Calu3 (cell line): ENCODE measurements at regions not wholly inside any gene's neighbourhood (a gene's known extent, or its start where the extent isn't known, plus 50 kb on each side); places are given as distances from the start of the nearest gene placed in this dataset.

Source experiments
- BruUV-seq: library from RNA; stranded (reverse); fragments of 400-500 nt; replicated peaks from 2 replicates; lab custom pipeline; 2021; lab: Mats Ljungman, UMichigan
- CTCF ChIA-PET: fragments of 300-600 bp; sonication (Branson Sonifier 250); formaldehyde crosslinking; loops from one replicate; lab custom pipeline; 2022; ENCODE audit warnings: antibody characterized with exemption; lab: Charles Lee
- DNase-seq: peaks from one replicate; pipeline ENCODE4 v3.0.0; 2022
- H3K27ac Mint-ChIP-seq: one replicate; pipeline ENCODE4 v1.8.0; 2022; ENCODE audit warnings: mixed read lengths; ENCODE audit not compliant: unreplicated experiment
- H3K27me3 Mint-ChIP-seq: one replicate; pipeline ENCODE4 v1.8.0; 2022; ENCODE audit warnings: mixed read lengths; ENCODE audit not compliant: unreplicated experiment
- H3K36me3 Mint-ChIP-seq: one replicate; pipeline ENCODE4 v1.8.0; 2022; ENCODE audit warnings: mild to moderate bottlenecking, moderate library complexity, mixed read lengths; ENCODE audit not compliant: insufficient read depth, unreplicated experiment
- H3K4me1 Mint-ChIP-seq: one replicate; pipeline ENCODE4 v1.8.0; 2022; ENCODE audit warnings: mild to moderate bottlenecking, low read depth, mixed read lengths; ENCODE audit not compliant: unreplicated experiment
- H3K4me3 Mint-ChIP-seq: one replicate; pipeline ENCODE4 v1.8.0; 2022; ENCODE audit warnings: mild to moderate bottlenecking, low read depth, moderate library complexity, mixed read lengths; ENCODE audit not compliant: unreplicated experiment
- H3K9me3 Mint-ChIP-seq: one replicate; pipeline ENCODE4 v1.8.0; 2022; ENCODE audit warnings: low read depth, mixed read lengths; ENCODE audit not compliant: unreplicated experiment
- CTCF ChIP-seq: fragments of 200-600 bp; IDR thresholded peaks from one replicate; pipeline ENCODE4 v1.8.0; 2022; ENCODE audit warnings: antibody characterized with exemption; ENCODE audit not compliant: unreplicated experiment
- intact Hi-C: fragments of 100-400 bp; cut with micrococcal nuclease; formaldehyde crosslinking; loops from one replicate; pipeline ENCODE4 v1.10.0; 2022; ENCODE audit not compliant: unreplicated experiment

- no peaks in the 10 kb centered on the region for H3K4me1 Mint-ChIP-seq
- no peak for TF ChIP-seq CTCF
- CTCF ChIA-PET, result no interaction called here
- no peak overlapping the region for H3K27ac Mint-ChIP-seq
- no peak for DNase-seq
- H3K27me3 Mint-ChIP-seq, result no peaks in the 10 kb centered on the region
- intact Hi-C loops, result no loop called here
- H3K4me3 Mint-ChIP-seq, result no peak overlapping the region
- peaks cover 6% of the 10 kb centered on the region for H3K9me3 Mint-ChIP-seq
- no TSS peak for BruUV-seq
- H3K36me3 Mint-ChIP-seq, result no peaks in the 10 kb centered on the region
These were observed 1401.4 kb upstream of the PRMT6 start for GRCh38 chr1:105655032-105655431.

- TF ChIP-seq CTCF, result no peak
- H3K27ac Mint-ChIP-seq, result no peak overlapping the region
- H3K4me3 Mint-ChIP-seq, result no peak overlapping the region
- H3K4me1 Mint-ChIP-seq, result no peaks in the 10 kb centered on the region
- DNase-seq, result no peak
- no TSS peak for BruUV-seq
- CTCF ChIA-PET, result no interaction called here
- H3K36me3 Mint-ChIP-seq, result no peaks in the 10 kb centered on the region
- H3K27me3 Mint-ChIP-seq, result no peaks in the 10 kb centered on the region
- peaks cover 9% of the 10 kb centered on the region for H3K9me3 Mint-ChIP-seq
- intact Hi-C loops, result no loop called here
These were observed 1392.0 kb upstream of the PRMT6 start for GRCh38 chr1:105664495-105664894.

GRCh38 chr1:105678334-105678733 lies 1378.1 kb upstream of the PRMT6 start:
- DNase-seq, result no peak
- peaks cover 6% of the 10 kb centered on the region for H3K9me3 Mint-ChIP-seq
- CTCF ChIA-PET, result no interaction called here
- H3K27me3 Mint-ChIP-seq, result no peaks in the 10 kb centered on the region
- no peak overlapping the region for H3K4me3 Mint-ChIP-seq
- no TSS peak for BruUV-seq
- no peaks in the 10 kb centered on the region for H3K36me3 Mint-ChIP-seq
- no peak for TF ChIP-seq CTCF
- intact Hi-C loops, result no loop called here
- no peak overlapping the region for H3K27ac Mint-ChIP-seq
- H3K4me1 Mint-ChIP-seq, result no peaks in the 10 kb centered on the region

- CTCF ChIA-PET, result no interaction called here
- no peak overlapping the region for H3K4me3 Mint-ChIP-seq
- no peaks in the 10 kb centered on the region for H3K27me3 Mint-ChIP-seq
- intact Hi-C loops, result no loop called here
- TF ChIP-seq CTCF, result no peak
- H3K4me1 Mint-ChIP-seq, result no peaks in the 10 kb centered on the region
- no peak for DNase-seq
- H3K27ac Mint-ChIP-seq, result no peak overlapping the region
- H3K9me3 Mint-ChIP-seq, result peaks cover 8% of the 10 kb centered on the region
- BruUV-seq, result no TSS peak
- H3K36me3 Mint-ChIP-seq, result no peaks in the 10 kb centered on the region
These were observed 1371.8 kb upstream of the PRMT6 start for GRCh38 chr1:105684714-105685113.
